ENCODE measurements at regions not wholly inside any gene's neighbourhood (a gene's known extent, or its start where the extent isn't known, plus 50 kb on each side); places are given as distances from the start of the nearest gene placed in this dataset.

- H3K4me3 Mint-ChIP-seq (ENCODE audit: unreplicated experiment), result no peak overlapping the region
- no peak overlapping the region for H3K27ac Mint-ChIP-seq (ENCODE audit: unreplicated experiment)
- peaks cover 2% of the 10 kb centered on the region for H3K27me3 Mint-ChIP-seq (ENCODE audit: unreplicated experiment)
- peaks cover 21% of the 10 kb centered on the region for H3K4me1 Mint-ChIP-seq (ENCODE audit: low read depth, unreplicated experiment)
- H3K9me3 Mint-ChIP-seq (ENCODE audit: unreplicated experiment), result no peaks in the 10 kb centered on the region
- no peak for TF ChIP-seq CTCF (IDR thresholded peaks at IDR 0.05; ENCODE audit: partially characterized antibody, unreplicated experiment)
- DNase-seq, result no peak
- no peaks in the 10 kb centered on the region for H3K36me3 Mint-ChIP-seq (ENCODE audit: unreplicated experiment)
Observed at GRCh38 chr3:72183489-72183888, 398.5 kb upstream of the PROK2 start.

GRCh38 chr3:72182206-72182605 is 397.3 kb upstream of the PROK2 start:
- Mint-ChIP-seq H3K4me3 (ENCODE audit: unreplicated experiment) (no peak overlapping the region), H3K4me1 (ENCODE audit: low read depth, unreplicated experiment) (peaks cover 22% of the 10 kb centered on the region)

DNA sequence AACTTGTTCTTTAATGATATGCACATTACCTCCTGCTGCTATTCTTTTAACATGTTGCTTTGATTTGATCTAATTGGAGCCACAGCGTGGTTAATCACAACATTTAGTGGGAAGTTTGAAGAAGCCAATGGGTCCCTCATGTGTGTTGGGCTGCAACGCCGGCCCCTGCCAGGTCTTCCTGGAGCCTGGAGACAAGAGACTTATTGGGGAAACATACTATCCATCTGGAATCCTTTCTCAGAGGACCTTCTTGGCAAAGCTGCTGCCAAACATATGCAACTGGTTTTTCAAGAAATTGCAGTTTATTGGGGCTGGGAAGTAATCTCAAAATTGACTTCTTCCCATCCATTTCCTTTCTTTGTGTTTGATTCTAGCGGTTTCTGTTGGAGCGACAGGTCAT is 396.3 kb upstream of the PROK2 start:
- TF ChIP-seq CTCF (IDR thresholded peaks at IDR 0.05; ENCODE audit: partially characterized antibody, unreplicated experiment), result no peak
- H3K36me3 Mint-ChIP-seq (ENCODE audit: unreplicated experiment), result no peaks in the 10 kb centered on the region
- no peak for DNase-seq
- H3K4me3 Mint-ChIP-seq (ENCODE audit: unreplicated experiment), result no peak overlapping the region
- H3K27ac Mint-ChIP-seq (ENCODE audit: unreplicated experiment), result no peak overlapping the region
- no peaks in the 10 kb centered on the region for H3K9me3 Mint-ChIP-seq (ENCODE audit: unreplicated experiment)
- H3K27me3 Mint-ChIP-seq (ENCODE audit: unreplicated experiment), result no peaks in the 10 kb centered on the region
- H3K4me1 Mint-ChIP-seq (ENCODE audit: low read depth, unreplicated experiment), result peaks cover 15% of the 10 kb centered on the region

More at GRCh38 chr3:72182206-72182605, 397.3 kb upstream of the PROK2 start:
- Mint-ChIP-seq H3K27me3 (ENCODE audit: unreplicated experiment) (peaks cover 2% of the 10 kb centered on the region), H3K36me3 (ENCODE audit: unreplicated experiment) (no peaks in the 10 kb centered on the region), H3K9me3 (ENCODE audit: unreplicated experiment) (no peaks in the 10 kb centered on the region), H3K27ac (ENCODE audit: unreplicated experiment) (no peak overlapping the region)
- DNase-seq, result no peak
- TF ChIP-seq CTCF (IDR thresholded peaks at IDR 0.05; ENCODE audit: partially characterized antibody, unreplicated experiment), result no peak

GRCh38 chr3:72180405-72180804 is 395.5 kb upstream of the PROK2 start:
- Mint-ChIP-seq H3K27ac (ENCODE audit: unreplicated experiment) (no peak overlapping the region), H3K36me3 (ENCODE audit: unreplicated experiment) (peaks cover 6% of the 10 kb centered on the region), H3K27me3 (ENCODE audit: unreplicated experiment) (no peaks in the 10 kb centered on the region), H3K4me3 (ENCODE audit: unreplicated experiment) (no peak overlapping the region), H3K9me3 (ENCODE audit: unreplicated experiment) (no peaks in the 10 kb centered on the region), H3K4me1 (ENCODE audit: low read depth, unreplicated experiment) (peaks cover 12% of the 10 kb centered on the region)
- no peak for DNase-seq
- no peak for TF ChIP-seq CTCF (IDR thresholded peaks at IDR 0.05; ENCODE audit: partially characterized antibody, unreplicated experiment)

- no peak for TF ChIP-seq CTCF (IDR thresholded peaks at IDR 0.05; ENCODE audit: partially characterized antibody, unreplicated experiment)
- H3K27me3 Mint-ChIP-seq (ENCODE audit: unreplicated experiment), result no peaks in the 10 kb centered on the region
- DNase-seq, result no peak
- H3K27ac Mint-ChIP-seq (ENCODE audit: unreplicated experiment), result no peak overlapping the region
- H3K9me3 Mint-ChIP-seq (ENCODE audit: unreplicated experiment), result no peaks in the 10 kb centered on the region
- H3K36me3 Mint-ChIP-seq (ENCODE audit: unreplicated experiment), result peaks cover 6% of the 10 kb centered on the region
- peaks cover 14% of the 10 kb centered on the region for H3K4me1 Mint-ChIP-seq (ENCODE audit: low read depth, unreplicated experiment)
- no peak overlapping the region for H3K4me3 Mint-ChIP-seq (ENCODE audit: unreplicated experiment)
Observed at GRCh38 chr3:72179107-72179464, 394.1 kb upstream of the PROK2 start.

Data from glutamatergic neuron (in vitro differentiated cells).